DND-41 (cell line): ENCODE measurements at regions not wholly inside any gene's neighbourhood (a gene's known extent, or its start where the extent isn't known, plus 50 kb on each side); places are given as distances from the start of the nearest gene placed in this dataset.

Experiments used
- CTCF ChIP-seq: IDR thresholded peaks from 2 replicates; pipeline ENCODE4 v1.5.1; 2012; ENCODE audit warnings: borderline replicate concordance, low read length, moderate library complexity, mild to moderate bottlenecking; ENCODE audit not compliant: poor library complexity, severe bottlenecking; ENCODE audit errors: extremely low read depth
- EZH2 ChIP-seq: IDR thresholded peaks from 3 replicates; pipeline ENCODE4 v1.6.1; 2012; ENCODE audit warnings: borderline replicate concordance, low read depth, mild to moderate bottlenecking, moderate library complexity, low read length, inconsistent platforms; ENCODE audit not compliant: severe bottlenecking

- TF ChIP-seq EZH2 (no peak), CTCF (no peak)
These were observed 191.3 kb upstream of the FOXA2 start for GRCh38 chr20:22775671-22776139.
